SK-N-SH (cell line): ENCODE measurements at regions not wholly inside any gene's neighbourhood (a gene's known extent, or its start where the extent isn't known, plus 50 kb on each side); places are given as distances from the start of the nearest gene placed in this dataset.

Experiments used
- CTCF ChIA-PET: fragments of 300-600, 350-600 bp; formaldehyde crosslinking; extraction: SDS; loops from one replicate; lab custom pipeline; 2021; lab: Yijun Ruan, JAX
- POLR2A ChIA-PET: fragments of 350-600 bp; sonication (Branson Sonifier 250); formaldehyde crosslinking; extraction: SDS; loops from one replicate; lab custom pipeline; 2020; ENCODE audit warnings: antibody characterized with exemption, inconsistent platforms; lab: Yijun Ruan, JAX
- DNase-seq: peaks from one replicate; pipeline ENCODE4 v3.0.0; 2012
- H2AFZ ChIP-seq: fragments of 200-600 bp; sonication (generic); 2 replicates; pipeline ENCODE4 v1.8.1; 2016; ENCODE audit warnings: antibody characterized with exemption, mild to moderate bottlenecking, low read depth
- H3F3A ChIP-seq: fragments of 200-600 bp; sonication (generic); replicated peaks from 2 replicates; pipeline ENCODE3; 2016; ENCODE audit warnings: antibody characterized with exemption, mild to moderate bottlenecking; ENCODE audit not compliant: insufficient read depth
- H3K27ac ChIP-seq, 2 experiments: fragments of 200-500 bp in 1 of 2; fragments of 200-600 bp in 1 of 2; sonication (Bioruptor generic) in 1 of 2; sonication (generic), shearing (Covaris generic) in 1 of 2; 2 replicates each; pipeline versions ENCODE4 v1.5.1 to v1.6.1; 2014 to 2016; ENCODE audit warnings: low read depth in 2 of 2, inconsistent platforms in 1 of 2, low read length in 1 of 2, mild to moderate bottlenecking in 1 of 2, mixed read lengths in 1 of 2
- H3K27me3 ChIP-seq: fragments of 200-600 bp; sonication (generic), shearing (Covaris generic); 2 replicates; pipeline ENCODE4 v1.6.1; 2016; ENCODE audit warnings: mixed run types; ENCODE audit not compliant: insufficient read depth
- H3K36me3 ChIP-seq, 2 experiments: fragments of 200-500 bp in 1 of 2; fragments of 200-600 bp in 1 of 2; sonication (Bioruptor generic) in 1 of 2; sonication (generic) in 1 of 2; replicated peaks in 1 of 2; 2 replicates each; pipeline versions ENCODE3 to v1.5.1; 2014 to 2016; ENCODE audit warnings: low read length in 1 of 2, mild to moderate bottlenecking in 1 of 2; ENCODE audit not compliant: insufficient read depth in 2 of 2, control insufficient read depth in 1 of 2
- H3K4me1 ChIP-seq, 2 experiments: fragments of 200-500 bp in 1 of 2; fragments of 200-600 bp in 1 of 2; sonication (Bioruptor generic) in 1 of 2; sonication (generic), shearing (Covaris generic) in 1 of 2; 2 replicates each; pipeline versions ENCODE4 v1.5.1 to v1.6.1; 2014 to 2016; ENCODE audit warnings: low read depth in 1 of 2, low read length in 1 of 2, mixed run types in 1 of 2; ENCODE audit not compliant: insufficient read depth in 2 of 2, control insufficient read depth in 1 of 2
- H3K4me2 ChIP-seq: fragments of 200-600 bp; sonication (generic), shearing (Covaris generic); 2 replicates; pipeline ENCODE4 v1.6.1; 2017; ENCODE audit warnings: mixed run types
- H3K4me3 ChIP-seq, 2 experiments: fragments of 200-500 bp in 1 of 2; fragments of 200-600 bp in 1 of 2; sonication (Bioruptor generic) in 1 of 2; sonication (generic), shearing (Covaris generic) in 1 of 2; 2 replicates each; pipeline versions ENCODE4 v1.5.1 to v1.8.1; 2014 to 2016; ENCODE audit warnings: low read depth in 2 of 2, inconsistent platforms in 1 of 2, low read length in 1 of 2, mild to moderate bottlenecking in 1 of 2, mixed read lengths in 1 of 2, moderate library complexity in 1 of 2
- H3K79me2 ChIP-seq: fragments of 200-600 bp; sonication (generic); 2 replicates; pipeline ENCODE4 v1.8.1; 2017; ENCODE audit warnings: mild to moderate bottlenecking; ENCODE audit not compliant: insufficient read depth
- H3K9ac ChIP-seq: fragments of 200-600 bp; sonication (generic); 2 replicates; pipeline ENCODE4 v1.6.1; 2017; ENCODE audit warnings: mixed run types
- H3K9me2 ChIP-seq: fragments of 200-600 bp; sonication (generic); 2 replicates; pipeline ENCODE4 v1.6.1; 2017; ENCODE audit warnings: mixed run types
- H3K9me3 ChIP-seq: fragments of 200-600 bp; sonication (generic); 2 replicates; pipeline ENCODE4 v1.6.1; 2017; ENCODE audit warnings: mixed run types, mild to moderate bottlenecking, moderate library complexity
- H4K20me1 ChIP-seq: fragments of 200-600 bp; sonication (generic); 2 replicates; pipeline ENCODE4 v1.6.1; 2017; ENCODE audit warnings: mild to moderate bottlenecking, mixed run types; ENCODE audit not compliant: insufficient read depth
- CHD2 ChIP-seq: fragments of 150-350 bp; IDR thresholded peaks from 2 replicates; pipeline ENCODE4 v1.6.1; 2018; ENCODE audit warnings: low read length; ENCODE audit not compliant: partially characterized antibody
- ELF1 ChIP-seq: IDR thresholded peaks from 2 replicates; pipeline ENCODE4 v1.4.0; 2012
- EZH2phosphoT487 ChIP-seq: fragments of 200-600 bp; sonication (generic); IDR thresholded peaks from 2 replicates; pipeline ENCODE4 v1.6.1; 2017; ENCODE audit warnings: low read depth, mixed run types, mild to moderate bottlenecking, antibody characterized with exemption, moderate library complexity, borderline replicate concordance
- FOXJ3 ChIP-seq: sonication (generic); formaldehyde crosslinking; IDR thresholded peaks from 2 replicates; pipeline ENCODE4 v1.5.1; 2020; ENCODE audit warnings: mild to moderate bottlenecking, missing genetic modification reagents
- MEF2A ChIP-seq: IDR thresholded peaks from 2 replicates; pipeline ENCODE4 v1.4.0; 2012; ENCODE audit warnings: low read depth, borderline replicate concordance
- NRF1 ChIP-seq: IDR thresholded peaks from 2 replicates; pipeline ENCODE4 v1.6.1; 2012; ENCODE audit warnings: low read depth, mild to moderate bottlenecking, low read length
- POLR2AphosphoS5 ChIP-seq: IDR thresholded peaks from 2 replicates; pipeline ENCODE4 v1.6.1; 2012; ENCODE audit warnings: low read depth, low read length
- RCOR1 ChIP-seq: fragments of 150-350 bp; IDR thresholded peaks from 2 replicates; pipeline ENCODE4 v1.6.1; 2017; ENCODE audit warnings: antibody characterized with exemption, low read length
- RFX5 ChIP-seq: IDR thresholded peaks from 2 replicates; pipeline ENCODE4 v1.6.1; 2012; ENCODE audit warnings: mild to moderate bottlenecking, improper control_type of control experiment, low read length
- RXRA ChIP-seq: IDR thresholded peaks from 2 replicates; pipeline ENCODE4 v1.4.0; 2012; ENCODE audit warnings: low read depth, mild to moderate bottlenecking, borderline replicate concordance
- SMC3 ChIP-seq: IDR thresholded peaks from 2 replicates; pipeline ENCODE4 v1.6.1; 2012; ENCODE audit warnings: low read depth, low read length, improper control_type of control experiment
- TCF12 ChIP-seq: IDR thresholded peaks from 2 replicates; pipeline ENCODE4 v1.4.0; 2012
- YY1 ChIP-seq: IDR thresholded peaks from 2 replicates; pipeline ENCODE4 v1.4.0; 2012; ENCODE audit warnings: low read depth, mild to moderate bottlenecking
- WGBS: methylation state at CpG from one replicate; pipeline ENCODE4 v1.1.6; 2017; ENCODE audit warnings: low lambda C conversion rate; 5-methylcytosine and 5-hydroxymethylcytosine counted together
- TF ChIP-seq, protein P1 (sequence below): fragments of 200-600 bp; sonication (generic); IDR thresholded peaks from 2 replicates; pipeline ENCODE4 v1.6.1; 2017; ENCODE audit warnings: antibody characterized with exemption, mild to moderate bottlenecking, moderate library complexity
- TF ChIP-seq, protein P2 (sequence below): IDR thresholded peaks from 2 replicates; pipeline ENCODE4 v1.6.1; 2012; ENCODE audit warnings: mild to moderate bottlenecking, low read depth, low read length, moderate library complexity
- TF ChIP-seq, protein P3 (sequence below): IDR thresholded peaks from 2 replicates; pipeline ENCODE4; 2012
- TF ChIP-seq, protein P4 (sequence below): IDR thresholded peaks from 2 replicates; pipeline ENCODE4 v1.4.0; 2012; ENCODE audit warnings: low read depth, borderline replicate concordance

DNA sequence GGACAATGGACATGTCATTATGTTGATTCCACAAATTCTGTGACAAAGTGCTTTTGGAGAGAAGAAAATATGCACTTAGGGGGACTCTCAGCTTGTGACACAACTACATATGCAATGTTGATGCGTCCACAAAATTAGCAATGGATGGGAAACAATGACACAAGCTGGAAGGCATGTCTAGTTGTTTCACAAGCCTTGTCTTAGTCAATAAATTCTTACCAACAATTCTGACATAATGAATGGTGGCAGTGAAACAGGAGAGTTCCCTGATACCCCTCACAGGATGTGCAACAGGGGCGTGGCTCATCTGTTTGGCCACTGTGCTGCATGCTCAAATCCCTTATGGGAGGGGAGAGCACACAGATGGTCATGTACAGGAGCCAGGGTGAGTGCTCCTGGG is 347.2 kb upstream of the DLGAP1 start:
- Histone ChIP-seq H3K27me3 (no peaks in the 10 kb centered on the region), H3K4me3 (no peak overlapping the region)
- TF ChIP-seq EZH2phosphoT487 (no peak), YY1 (no peak), RFX5 (no peak), POLR2AphosphoS5 (no peak), RXRA (no peak), RCOR1 (no peak), SMC3 (no peak), TCF12 (no peak), ELF1 (no peak)
- TF ChIP-seq, protein P1, sequence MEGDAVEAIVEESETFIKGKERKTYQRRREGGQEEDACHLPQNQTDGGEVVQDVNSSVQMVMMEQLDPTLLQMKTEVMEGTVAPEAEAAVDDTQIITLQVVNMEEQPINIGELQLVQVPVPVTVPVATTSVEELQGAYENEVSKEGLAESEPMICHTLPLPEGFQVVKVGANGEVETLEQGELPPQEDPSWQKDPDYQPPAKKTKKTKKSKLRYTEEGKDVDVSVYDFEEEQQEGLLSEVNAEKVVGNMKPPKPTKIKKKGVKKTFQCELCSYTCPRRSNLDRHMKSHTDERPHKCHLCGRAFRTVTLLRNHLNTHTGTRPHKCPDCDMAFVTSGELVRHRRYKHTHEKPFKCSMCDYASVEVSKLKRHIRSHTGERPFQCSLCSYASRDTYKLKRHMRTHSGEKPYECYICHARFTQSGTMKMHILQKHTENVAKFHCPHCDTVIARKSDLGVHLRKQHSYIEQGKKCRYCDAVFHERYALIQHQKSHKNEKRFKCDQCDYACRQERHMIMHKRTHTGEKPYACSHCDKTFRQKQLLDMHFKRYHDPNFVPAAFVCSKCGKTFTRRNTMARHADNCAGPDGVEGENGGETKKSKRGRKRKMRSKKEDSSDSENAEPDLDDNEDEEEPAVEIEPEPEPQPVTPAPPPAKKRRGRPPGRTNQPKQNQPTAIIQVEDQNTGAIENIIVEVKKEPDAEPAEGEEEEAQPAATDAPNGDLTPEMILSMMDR = no peak
- TF ChIP-seq, all 33 proteins: peak for 0
- H3F3A ChIP-seq = no peaks in the 10 kb centered on the region
- WGBS = 0% methylated on average over 1 of the region's 2 CpGs
- H3K9me3 ChIP-seq = no peaks in the 10 kb centered on the region; the same call in 1 of the 2 replicates
- POLR2A ChIA-PET = no interaction called here
- no peaks in the 10 kb centered on the region for H3K79me2 ChIP-seq
- no peaks in the 10 kb centered on the region for H3K9me2 ChIP-seq
- DNase-seq = no peak
- CTCF ChIA-PET = no interaction called here
- H3K9ac ChIP-seq = no peak overlapping the region
- no peaks in the 10 kb centered on the region for H4K20me1 ChIP-seq
- no peaks in the 10 kb centered on the region for H3K4me1 ChIP-seq
- H2AFZ ChIP-seq = no peak overlapping the region
- H3K27ac ChIP-seq = no peak overlapping the region
- H3K36me3 ChIP-seq = no peaks in the 10 kb centered on the region
- H3K4me2 ChIP-seq = no peak overlapping the region

DNA sequence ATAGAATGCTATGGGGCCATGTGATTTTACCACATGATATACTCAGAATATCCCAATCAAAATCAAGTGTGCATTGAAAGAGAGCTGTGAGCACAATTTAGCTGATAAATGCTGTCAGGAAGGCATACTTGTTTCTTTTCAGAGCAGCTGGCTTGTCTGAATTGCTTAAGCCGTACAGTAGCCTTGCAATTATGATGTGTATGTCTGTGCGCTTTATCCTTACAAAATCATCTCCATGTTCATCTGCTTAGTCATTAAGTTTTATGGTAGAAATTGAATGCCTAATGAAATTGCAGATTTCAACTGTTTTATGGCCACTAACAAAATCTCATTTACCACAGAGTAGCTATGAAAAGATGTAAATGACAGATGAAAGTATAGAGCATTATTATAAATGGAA is 346.0 kb upstream of the DLGAP1 start:
- no peak overlapping the region for H3K27ac ChIP-seq
- H3K9me3 ChIP-seq = no peaks in the 10 kb centered on the region; the same call in 1 of the 2 replicates
- no peaks in the 10 kb centered on the region for H3K9me2 ChIP-seq
- H3K9ac ChIP-seq = no peak overlapping the region
- no peaks in the 10 kb centered on the region for H3F3A ChIP-seq
- POLR2A ChIA-PET = no interaction called here
- no peaks in the 10 kb centered on the region for H4K20me1 ChIP-seq
- H3K27me3 ChIP-seq = no peaks in the 10 kb centered on the region
- no peak overlapping the region for H2AFZ ChIP-seq
- no peak for DNase-seq
- WGBS = 31% methylated on average over 2 of the region's 2 CpGs
- H3K4me3 ChIP-seq = no peak overlapping the region
- no peaks in the 10 kb centered on the region for H3K36me3 ChIP-seq
- no peak overlapping the region for H3K4me2 ChIP-seq
- CTCF ChIA-PET = no interaction called here
- H3K79me2 ChIP-seq = no peaks in the 10 kb centered on the region
- no peaks in the 10 kb centered on the region for H3K4me1 ChIP-seq
- TF ChIP-seq POLR2AphosphoS5 (no peak), CHD2 (no peak), FOXJ3 (CRISPR knock-in tag) (no peak), RCOR1 (no peak), YY1 (no peak), ELF1 (no peak), NRF1 (no peak), MEF2A (no peak), TCF12 (no peak)
- TF ChIP-seq, protein P1 = no peak
- TF ChIP-seq, protein P2, sequence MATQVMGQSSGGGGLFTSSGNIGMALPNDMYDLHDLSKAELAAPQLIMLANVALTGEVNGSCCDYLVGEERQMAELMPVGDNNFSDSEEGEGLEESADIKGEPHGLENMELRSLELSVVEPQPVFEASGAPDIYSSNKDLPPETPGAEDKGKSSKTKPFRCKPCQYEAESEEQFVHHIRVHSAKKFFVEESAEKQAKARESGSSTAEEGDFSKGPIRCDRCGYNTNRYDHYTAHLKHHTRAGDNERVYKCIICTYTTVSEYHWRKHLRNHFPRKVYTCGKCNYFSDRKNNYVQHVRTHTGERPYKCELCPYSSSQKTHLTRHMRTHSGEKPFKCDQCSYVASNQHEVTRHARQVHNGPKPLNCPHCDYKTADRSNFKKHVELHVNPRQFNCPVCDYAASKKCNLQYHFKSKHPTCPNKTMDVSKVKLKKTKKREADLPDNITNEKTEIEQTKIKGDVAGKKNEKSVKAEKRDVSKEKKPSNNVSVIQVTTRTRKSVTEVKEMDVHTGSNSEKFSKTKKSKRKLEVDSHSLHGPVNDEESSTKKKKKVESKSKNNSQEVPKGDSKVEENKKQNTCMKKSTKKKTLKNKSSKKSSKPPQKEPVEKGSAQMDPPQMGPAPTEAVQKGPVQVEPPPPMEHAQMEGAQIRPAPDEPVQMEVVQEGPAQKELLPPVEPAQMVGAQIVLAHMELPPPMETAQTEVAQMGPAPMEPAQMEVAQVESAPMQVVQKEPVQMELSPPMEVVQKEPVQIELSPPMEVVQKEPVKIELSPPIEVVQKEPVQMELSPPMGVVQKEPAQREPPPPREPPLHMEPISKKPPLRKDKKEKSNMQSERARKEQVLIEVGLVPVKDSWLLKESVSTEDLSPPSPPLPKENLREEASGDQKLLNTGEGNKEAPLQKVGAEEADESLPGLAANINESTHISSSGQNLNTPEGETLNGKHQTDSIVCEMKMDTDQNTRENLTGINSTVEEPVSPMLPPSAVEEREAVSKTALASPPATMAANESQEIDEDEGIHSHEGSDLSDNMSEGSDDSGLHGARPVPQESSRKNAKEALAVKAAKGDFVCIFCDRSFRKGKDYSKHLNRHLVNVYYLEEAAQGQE = no peak
- TF ChIP-seq, protein P3, sequence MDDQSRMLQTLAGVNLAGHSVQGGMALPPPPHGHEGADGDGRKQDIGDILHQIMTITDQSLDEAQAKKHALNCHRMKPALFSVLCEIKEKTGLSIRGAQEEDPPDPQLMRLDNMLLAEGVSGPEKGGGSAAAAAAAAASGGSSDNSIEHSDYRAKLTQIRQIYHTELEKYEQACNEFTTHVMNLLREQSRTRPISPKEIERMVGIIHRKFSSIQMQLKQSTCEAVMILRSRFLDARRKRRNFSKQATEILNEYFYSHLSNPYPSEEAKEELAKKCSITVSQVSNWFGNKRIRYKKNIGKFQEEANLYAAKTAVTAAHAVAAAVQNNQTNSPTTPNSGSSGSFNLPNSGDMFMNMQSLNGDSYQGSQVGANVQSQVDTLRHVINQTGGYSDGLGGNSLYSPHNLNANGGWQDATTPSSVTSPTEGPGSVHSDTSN = no peak
- TF ChIP-seq, protein P4, sequence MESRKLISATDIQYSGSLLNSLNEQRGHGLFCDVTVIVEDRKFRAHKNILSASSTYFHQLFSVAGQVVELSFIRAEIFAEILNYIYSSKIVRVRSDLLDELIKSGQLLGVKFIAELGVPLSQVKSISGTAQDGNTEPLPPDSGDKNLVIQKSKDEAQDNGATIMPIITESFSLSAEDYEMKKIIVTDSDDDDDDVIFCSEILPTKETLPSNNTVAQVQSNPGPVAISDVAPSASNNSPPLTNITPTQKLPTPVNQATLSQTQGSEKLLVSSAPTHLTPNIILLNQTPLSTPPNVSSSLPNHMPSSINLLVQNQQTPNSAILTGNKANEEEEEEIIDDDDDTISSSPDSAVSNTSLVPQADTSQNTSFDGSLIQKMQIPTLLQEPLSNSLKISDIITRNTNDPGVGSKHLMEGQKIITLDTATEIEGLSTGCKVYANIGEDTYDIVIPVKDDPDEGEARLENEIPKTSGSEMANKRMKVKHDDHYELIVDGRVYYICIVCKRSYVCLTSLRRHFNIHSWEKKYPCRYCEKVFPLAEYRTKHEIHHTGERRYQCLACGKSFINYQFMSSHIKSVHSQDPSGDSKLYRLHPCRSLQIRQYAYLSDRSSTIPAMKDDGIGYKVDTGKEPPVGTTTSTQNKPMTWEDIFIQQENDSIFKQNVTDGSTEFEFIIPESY = no peak
